Daoy (cell line): ENCODE measurements at regions not wholly inside any gene's neighbourhood (a gene's known extent, or its start where the extent isn't known, plus 50 kb on each side); places are given as distances from the start of the nearest gene placed in this dataset.
A peak's percentile ranks its signal among the peaks of the same experiment; 100 is the strongest.

ENCODE experiments used
- DNase-seq: peaks from one replicate; pipeline ENCODE4 v3.0.0-alpha.2; 2015; ENCODE audit warnings: low read depth

- peak; percentile 85 for DNase-seq
These were observed 574.3 kb upstream of the DIPK2B start for GRCh38 chrX:45774961-45775360.

- no peak for DNase-seq
These were observed 572.9 kb upstream of the DIPK2B start for GRCh38 chrX:45773572-45773971.

DNA sequence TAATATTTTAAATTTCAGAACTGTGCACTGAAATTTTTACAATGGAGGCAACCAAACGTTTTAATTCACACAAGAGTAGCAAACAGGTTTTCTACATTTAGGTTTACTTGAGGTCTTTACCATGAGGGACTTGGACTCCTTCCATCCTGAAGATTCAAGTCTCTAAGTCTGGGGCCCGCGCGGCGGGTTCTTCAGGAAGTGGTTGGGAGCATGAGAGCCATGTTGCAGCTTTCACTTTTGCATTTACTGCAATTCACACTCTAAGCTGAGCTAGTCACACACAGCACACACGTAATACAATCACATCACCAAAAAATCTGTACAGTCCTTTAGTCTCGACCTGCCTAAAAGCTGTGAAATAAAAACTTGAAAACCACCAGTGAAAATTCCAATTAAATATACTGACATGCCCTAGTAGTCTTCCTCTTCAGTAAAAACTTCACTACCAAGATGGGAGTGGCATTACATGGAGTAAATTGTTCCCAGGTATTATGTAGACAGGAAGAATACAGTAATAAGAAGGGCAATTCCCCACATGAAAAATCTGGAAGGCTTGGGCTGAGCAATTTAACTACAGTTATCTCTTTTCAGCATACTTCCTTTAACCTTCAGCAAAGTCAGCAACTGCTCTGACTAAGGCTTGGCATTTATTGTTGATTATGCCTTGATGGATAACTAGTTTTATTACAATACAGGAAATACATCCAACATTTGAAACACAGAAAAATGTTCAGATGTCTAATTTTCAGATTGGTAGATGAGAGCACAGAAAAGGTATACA lies 571.1 kb upstream of the DIPK2B start:
- peak; percentile 64 for DNase-seq

GRCh38 chrX:45771114-45771513 lies 570.4 kb upstream of the DIPK2B start:
- DNase-seq: peak; percentile 90

GRCh38 chrX:45769761-45770582 lies 569.3 kb upstream of the DIPK2B start:
- peak; percentile 85 for DNase-seq

GRCh38 chrX:45768666-45769236 lies 568.1 kb upstream of the DIPK2B start:
- DNase-seq: no peak

GRCh38 chrX:45766981-45767501 lies 566.4 kb upstream of the DIPK2B start:
- DNase-seq: no peak

DNA sequence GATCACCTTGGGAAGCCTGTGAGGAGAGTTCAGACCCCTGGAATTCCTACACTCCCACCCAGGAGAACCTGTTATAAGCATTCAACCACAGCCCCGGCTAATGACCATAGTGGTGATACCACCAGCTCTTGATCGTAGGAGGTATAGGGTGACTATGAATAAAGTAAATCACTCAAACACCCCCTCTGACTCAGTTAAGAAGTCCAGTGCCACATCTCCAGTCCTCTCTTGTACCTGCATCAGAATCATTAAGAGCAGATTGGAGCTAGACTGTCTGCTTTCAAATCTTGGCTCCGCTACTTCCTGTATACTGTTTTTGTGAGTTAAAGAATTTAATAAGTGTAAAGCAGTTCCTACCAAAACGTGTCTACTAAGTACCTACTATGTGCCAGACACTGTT lies 565.1 kb upstream of the DIPK2B start:
- no peak for DNase-seq

DNA sequence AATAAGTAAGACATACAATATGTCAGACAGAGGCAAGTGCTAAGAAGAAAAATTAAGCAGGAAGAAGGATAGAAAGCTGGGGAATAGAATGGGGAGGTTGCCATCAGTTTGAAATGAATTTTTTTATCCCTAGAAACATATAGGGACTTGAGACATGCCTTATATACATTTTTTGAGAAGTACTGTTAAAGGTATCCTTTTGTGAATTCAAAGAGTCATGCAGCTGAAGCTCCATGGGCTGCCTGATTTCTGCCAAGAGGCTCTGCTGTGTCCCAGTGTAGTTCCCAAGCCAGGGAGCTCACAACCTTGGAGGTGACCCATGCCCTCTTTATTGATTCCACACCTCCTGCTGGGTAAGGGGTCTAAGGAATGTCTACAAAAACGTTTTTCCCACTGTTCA lies 564.6 kb upstream of the DIPK2B start:
- DNase-seq: no peak

DNA sequence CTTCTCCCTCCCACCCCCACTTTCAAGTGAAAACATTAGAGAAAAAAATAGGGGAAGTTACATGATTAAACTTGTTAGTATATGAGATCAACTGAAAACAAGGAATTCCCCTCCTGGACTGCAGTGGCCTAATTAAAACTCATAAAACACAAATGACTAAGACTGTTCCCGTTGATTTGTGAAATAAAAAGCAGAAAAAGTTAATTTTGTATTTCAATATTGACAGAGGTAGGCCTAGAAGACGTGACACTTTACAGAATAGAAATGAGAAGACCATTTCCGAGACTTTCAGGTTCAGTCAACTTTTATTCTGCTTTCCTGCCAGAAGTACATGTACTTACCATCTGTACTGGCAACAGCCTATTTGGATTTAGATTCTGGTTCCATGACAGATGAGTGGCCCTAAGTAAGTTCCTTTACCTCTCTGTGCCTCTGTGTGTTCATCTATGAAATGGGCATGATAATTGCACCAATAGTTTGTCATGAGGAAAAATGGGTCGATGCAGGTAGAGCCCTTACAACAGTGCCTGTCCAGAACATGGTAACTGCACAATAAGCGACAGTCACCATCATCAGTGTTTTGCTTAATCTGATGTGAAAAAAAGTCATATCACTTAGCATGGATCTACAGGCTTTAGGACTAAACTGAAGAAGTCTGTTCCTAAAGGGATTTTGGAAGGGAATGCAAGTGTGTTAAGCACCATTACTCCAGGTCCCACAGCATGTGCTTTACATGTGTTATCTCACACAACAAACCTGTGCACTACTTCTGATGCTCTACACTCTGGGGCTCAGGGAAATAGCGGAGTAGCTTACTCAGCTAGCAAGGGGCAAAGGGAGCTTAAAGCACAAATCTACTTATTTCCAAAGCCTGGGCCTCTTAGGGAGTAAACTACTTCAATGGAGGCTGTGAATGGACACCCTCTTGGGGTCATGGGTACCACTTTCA lies 562.3 kb upstream of the DIPK2B start:
- DNase-seq: no peak

DNA sequence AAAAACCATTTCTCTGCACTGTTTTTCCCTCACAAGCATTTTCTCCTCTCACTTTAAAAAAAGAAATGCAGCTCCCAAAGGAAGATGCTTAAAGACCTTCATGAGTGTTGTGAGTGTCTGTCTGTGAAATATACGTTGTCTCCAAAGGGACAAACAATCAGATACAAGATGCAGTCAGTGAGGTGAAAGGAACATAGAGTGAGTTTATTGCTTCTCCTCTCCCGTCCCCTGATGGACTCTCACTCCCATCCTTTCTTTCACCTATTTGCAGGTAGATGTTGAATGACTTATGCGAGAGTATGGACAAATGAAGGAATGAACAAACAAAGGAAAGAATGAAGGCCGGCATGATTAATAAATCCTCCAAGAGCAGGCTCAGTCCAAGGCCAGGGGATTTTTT lies 561.2 kb upstream of the DIPK2B start:
- no peak for DNase-seq

DNA sequence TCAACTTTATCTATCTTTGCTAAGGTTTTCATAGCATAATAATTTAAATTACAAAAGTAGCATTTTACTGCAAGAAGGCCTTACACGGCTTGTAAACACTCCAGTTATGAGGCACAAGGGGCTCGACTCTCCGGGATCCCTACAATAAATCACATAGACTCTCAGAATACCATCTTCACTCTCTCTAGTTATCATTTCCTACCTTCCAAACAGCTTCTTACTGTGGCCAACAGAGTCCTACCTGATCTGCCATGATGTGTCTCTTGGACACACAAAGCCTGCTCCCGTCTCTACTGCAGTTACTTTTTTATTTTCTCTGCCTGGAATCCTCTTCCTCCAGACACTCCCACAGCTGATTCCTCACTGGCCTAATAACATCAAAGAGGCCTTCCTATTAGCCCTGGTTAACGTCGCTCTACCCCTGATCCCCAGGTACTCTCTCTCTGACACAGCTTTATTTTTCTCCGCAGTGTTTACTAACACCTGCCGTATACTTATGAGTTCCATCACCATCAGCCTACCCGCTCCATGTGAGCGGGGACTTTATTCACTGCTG lies 559.6 kb upstream of the DIPK2B start:
- DNase-seq: no peak

- no peak for DNase-seq
These were observed 558.2 kb upstream of the DIPK2B start for GRCh38 chrX:45758738-45759397.

- DNase-seq: peak; percentile 82
These were observed 557.6 kb upstream of the DIPK2B start for GRCh38 chrX:45758319-45758718.

GRCh38 chrX:45757272-45757671 lies 556.6 kb upstream of the DIPK2B start:
- DNase-seq: no peak

DNA sequence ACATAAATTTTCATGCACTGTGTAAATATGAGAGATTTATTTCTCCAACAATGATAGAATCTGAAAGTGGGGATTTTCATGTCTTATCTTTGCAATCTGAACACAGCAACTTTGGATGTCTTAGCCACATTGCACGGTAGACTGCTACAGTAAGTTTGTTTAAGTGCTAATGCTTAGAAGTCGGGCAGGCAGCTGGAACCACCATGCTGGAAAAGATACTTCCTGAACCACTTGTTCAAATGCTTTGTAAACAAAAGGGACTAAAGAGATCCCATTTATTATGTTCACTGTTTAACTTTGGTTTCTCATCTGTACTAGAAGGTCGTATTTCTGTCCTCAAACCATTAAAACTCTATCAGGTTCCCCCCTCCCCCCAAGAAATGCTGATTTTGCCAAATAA lies 555.9 kb upstream of the DIPK2B start:
- DNase-seq: peak; percentile 43

- DNase-seq: no peak
These were observed 555.0 kb upstream of the DIPK2B start for GRCh38 chrX:45755703-45756102.

DNA sequence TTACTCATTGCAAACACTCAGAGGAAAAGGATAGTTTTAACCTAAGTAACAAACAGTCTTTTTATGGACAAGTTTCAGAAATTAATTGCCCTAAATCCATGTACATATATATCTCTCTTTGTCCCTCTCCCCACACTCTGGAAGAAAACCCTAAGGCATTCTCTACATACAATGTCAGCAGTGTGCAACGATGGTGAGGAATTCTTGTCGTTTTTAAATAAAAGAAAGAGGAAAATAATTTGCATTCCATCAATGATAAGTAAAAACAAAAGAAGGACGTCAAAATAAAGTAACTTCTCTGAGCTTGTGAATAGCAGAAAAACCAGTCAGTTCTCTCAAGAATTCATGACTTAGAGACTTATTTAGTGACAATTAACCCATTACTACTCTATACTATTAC lies 550.5 kb upstream of the DIPK2B start:
- no peak for DNase-seq

GRCh38 chrX:45750639-45751038 lies 550.0 kb upstream of the DIPK2B start:
- no peak for DNase-seq

DNA sequence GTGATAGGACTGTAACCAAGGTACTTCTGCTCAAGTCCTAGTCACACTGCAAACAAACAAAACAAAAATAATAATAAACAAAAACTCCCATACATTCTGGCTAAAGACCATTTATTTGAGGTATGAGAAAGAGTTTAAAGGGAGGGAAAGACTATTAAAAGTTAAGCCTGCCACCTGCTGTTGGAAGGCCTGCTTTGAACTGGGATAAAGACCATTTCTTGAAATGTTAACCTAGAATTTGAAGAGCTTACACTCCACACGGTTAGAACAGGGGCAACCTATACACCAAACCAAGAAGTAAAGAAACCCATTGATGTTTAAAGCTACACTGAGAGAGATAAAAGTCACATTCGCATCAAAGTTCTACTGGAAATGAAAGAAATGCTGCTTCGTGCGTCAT lies 548.7 kb upstream of the DIPK2B start:
- no peak for DNase-seq

DNA sequence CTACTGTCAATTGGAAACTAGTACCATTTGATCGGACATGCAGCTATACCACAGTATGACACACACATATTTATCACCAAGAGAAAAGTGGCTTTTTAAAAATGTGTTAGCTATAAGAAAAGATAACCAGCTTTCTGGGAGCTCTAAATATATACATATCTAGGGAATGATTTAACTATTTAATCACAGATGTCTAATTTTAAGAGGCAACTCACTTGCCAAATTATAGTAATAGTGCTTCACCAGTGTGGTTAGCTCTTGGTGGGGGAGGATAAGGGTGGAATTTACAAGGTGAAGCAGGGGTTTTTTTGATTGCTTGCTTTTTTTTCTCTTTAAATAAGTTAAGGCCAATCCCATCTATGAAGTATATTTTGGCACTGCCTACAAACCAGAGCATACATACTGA lies 547.7 kb upstream of the DIPK2B start:
- no peak for DNase-seq
